HCT116 (cell line): ENCODE measurements at regions not wholly inside any gene's neighbourhood (a gene's known extent, or its start where the extent isn't known, plus 50 kb on each side); places are given as distances from the start of the nearest gene placed in this dataset.

Experiments
- CTCF ChIP-seq, 3 experiments: fragments of 200-600 bp in 1 of 3; sonication (generic) in 1 of 3; IDR thresholded peaks in 2 of 3; conservative IDR thresholded peaks in 1 of 3; 2 replicates each; pipeline ENCODE4 v1.5.1; 2012 to 2017; ENCODE audit warnings: low read depth in 2 of 3, low read length in 2 of 3, antibody characterized with exemption in 1 of 3, borderline replicate concordance in 1 of 3, control low read depth in 1 of 3, mild to moderate bottlenecking in 1 of 3, mixed read lengths in 1 of 3, mixed run types in 1 of 3, moderate library complexity in 1 of 3; ENCODE audit not compliant: insufficient read depth in 1 of 3
- EZH2 ChIP-seq: fragments of 200-600 bp; sonication (generic); IDR thresholded peaks from 2 replicates; pipeline ENCODE4 v1.6.1; 2017; ENCODE audit warnings: antibody characterized with exemption, mixed run types
- EZH2phosphoT487 ChIP-seq: fragments of 200-600 bp; IDR thresholded peaks from 2 replicates; pipeline ENCODE4 v1.6.1; 2018; ENCODE audit warnings: antibody characterized with exemption, borderline replicate concordance
- FOSL1 ChIP-seq: IDR thresholded peaks from 2 replicates; pipeline ENCODE4 v1.6.1; 2012; ENCODE audit warnings: low read depth
- JUND ChIP-seq: IDR thresholded peaks from 2 replicates; pipeline ENCODE4 v1.6.1; 2012
- POLR2A ChIP-seq: IDR thresholded peaks from 2 replicates; pipeline ENCODE4 v1.7.0; 2011; ENCODE audit warnings: borderline replicate concordance; ENCODE audit not compliant: insufficient read depth, insufficient read length; ENCODE audit errors: extremely low read depth
- POLR2AphosphoS5 ChIP-seq: IDR thresholded peaks from 2 replicates; pipeline ENCODE4 v1.6.1; 2011; ENCODE audit warnings: mild to moderate bottlenecking, low read depth, low read length, moderate library complexity
- RAD21 ChIP-seq: IDR thresholded peaks from 2 replicates; pipeline ENCODE4 v1.6.1; 2012; ENCODE audit warnings: low read depth, mild to moderate bottlenecking
- SIN3A ChIP-seq: IDR thresholded peaks from 2 replicates; pipeline ENCODE4 v1.6.1; 2012; ENCODE audit warnings: low read depth
- SRF ChIP-seq: IDR thresholded peaks from 2 replicates; pipeline ENCODE4 v1.6.1; 2012; ENCODE audit warnings: low read depth
- ZFX ChIP-seq: fragments of 450-650 bp; IDR thresholded peaks from 2 replicates; pipeline ENCODE4 v1.6.1; 2017
- ZNF274 ChIP-seq: fragments of 200-500 bp; sonication (Bioruptor generic); IDR thresholded peaks from 2 replicates; pipeline ENCODE4 v1.6.1; 2014; ENCODE audit warnings: mild to moderate bottlenecking, low read depth, low read length, inconsistent platforms
- TF ChIP-seq, protein P1 (sequence below): IDR thresholded peaks from 2 replicates; pipeline ENCODE4 v1.6.1; 2012
- TF ChIP-seq, protein P2 (sequence below): IDR thresholded peaks from 2 replicates; pipeline ENCODE4 v1.6.1; 2012; ENCODE audit warnings: low read depth

DNA sequence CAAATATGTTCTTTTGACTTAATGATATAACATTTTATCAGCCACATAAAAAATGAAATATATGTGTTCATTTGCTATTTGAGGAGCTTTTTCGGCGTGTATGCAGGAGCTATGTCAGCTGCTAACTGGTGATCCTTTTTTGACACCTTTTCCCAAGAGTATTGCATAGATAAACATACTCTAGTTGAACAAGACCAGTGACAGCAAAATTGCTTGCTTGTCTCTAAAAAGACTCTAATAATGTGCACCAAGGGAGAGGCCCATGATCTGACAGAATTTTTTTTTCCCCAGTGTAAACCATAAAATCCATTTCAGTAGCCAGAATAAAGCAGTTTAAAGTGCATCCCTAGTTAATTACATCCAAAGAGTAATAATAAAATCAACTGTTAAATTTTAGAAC is 103.6 kb upstream of the BARHL2 start:
- TF ChIP-seq, protein P1, sequence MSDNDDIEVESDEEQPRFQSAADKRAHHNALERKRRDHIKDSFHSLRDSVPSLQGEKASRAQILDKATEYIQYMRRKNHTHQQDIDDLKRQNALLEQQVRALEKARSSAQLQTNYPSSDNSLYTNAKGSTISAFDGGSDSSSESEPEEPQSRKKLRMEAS, result no peak
- TF ChIP-seq ZFX, result no peak
- TF ChIP-seq CTCF (IDR thresholded peaks at IDR 0.05 in 2 of 3, conservative IDR thresholded peaks at IDR 0.05 in 1 of 3; ENCODE audit: borderline replicate concordance in 1 of 3, insufficient read depth in 1 of 3, low read depth in 2 of 3, low read length in 2 of 3), result no peak
- no peak for TF ChIP-seq POLR2A
- TF ChIP-seq ZNF274, result no peak
- no peak for TF ChIP-seq SRF
- no peak for TF ChIP-seq SIN3A
- no peak for TF ChIP-seq FOSL1
- no peak for TF ChIP-seq JUND
- no peak for TF ChIP-seq EZH2
- TF ChIP-seq RAD21, result no peak
- TF ChIP-seq EZH2phosphoT487, result no peak
- TF ChIP-seq, protein P2, sequence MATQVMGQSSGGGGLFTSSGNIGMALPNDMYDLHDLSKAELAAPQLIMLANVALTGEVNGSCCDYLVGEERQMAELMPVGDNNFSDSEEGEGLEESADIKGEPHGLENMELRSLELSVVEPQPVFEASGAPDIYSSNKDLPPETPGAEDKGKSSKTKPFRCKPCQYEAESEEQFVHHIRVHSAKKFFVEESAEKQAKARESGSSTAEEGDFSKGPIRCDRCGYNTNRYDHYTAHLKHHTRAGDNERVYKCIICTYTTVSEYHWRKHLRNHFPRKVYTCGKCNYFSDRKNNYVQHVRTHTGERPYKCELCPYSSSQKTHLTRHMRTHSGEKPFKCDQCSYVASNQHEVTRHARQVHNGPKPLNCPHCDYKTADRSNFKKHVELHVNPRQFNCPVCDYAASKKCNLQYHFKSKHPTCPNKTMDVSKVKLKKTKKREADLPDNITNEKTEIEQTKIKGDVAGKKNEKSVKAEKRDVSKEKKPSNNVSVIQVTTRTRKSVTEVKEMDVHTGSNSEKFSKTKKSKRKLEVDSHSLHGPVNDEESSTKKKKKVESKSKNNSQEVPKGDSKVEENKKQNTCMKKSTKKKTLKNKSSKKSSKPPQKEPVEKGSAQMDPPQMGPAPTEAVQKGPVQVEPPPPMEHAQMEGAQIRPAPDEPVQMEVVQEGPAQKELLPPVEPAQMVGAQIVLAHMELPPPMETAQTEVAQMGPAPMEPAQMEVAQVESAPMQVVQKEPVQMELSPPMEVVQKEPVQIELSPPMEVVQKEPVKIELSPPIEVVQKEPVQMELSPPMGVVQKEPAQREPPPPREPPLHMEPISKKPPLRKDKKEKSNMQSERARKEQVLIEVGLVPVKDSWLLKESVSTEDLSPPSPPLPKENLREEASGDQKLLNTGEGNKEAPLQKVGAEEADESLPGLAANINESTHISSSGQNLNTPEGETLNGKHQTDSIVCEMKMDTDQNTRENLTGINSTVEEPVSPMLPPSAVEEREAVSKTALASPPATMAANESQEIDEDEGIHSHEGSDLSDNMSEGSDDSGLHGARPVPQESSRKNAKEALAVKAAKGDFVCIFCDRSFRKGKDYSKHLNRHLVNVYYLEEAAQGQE, result no peak
- no peak for TF ChIP-seq POLR2AphosphoS5
